ENCODE measurements at regions not wholly inside any gene's neighbourhood (a gene's known extent, or its start where the extent isn't known, plus 50 kb on each side); places are given as distances from the start of the nearest gene placed in this dataset.

DNA sequence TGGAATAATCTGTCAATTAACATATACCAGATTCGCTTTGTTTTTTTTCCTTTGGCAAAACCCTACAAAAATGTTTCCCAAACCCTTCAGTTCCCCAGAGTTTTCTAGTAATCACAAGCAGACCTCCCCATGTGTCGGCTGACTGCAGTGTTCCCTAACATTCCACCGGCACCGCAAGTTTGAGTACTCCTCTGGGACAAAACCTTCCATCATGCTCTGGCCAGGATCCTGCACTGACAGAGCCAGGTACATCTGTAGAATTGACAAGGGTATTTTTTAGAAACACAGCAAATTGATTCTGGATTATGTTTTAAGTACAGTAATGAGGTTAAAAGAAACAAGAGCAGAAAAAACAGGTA lies 174.7 kb downstream of the GAS1 start:
- POLR2A ChIA-PET = no interaction called here
- Mint-ChIP-seq H3K4me3 (no peak overlapping the region), H3K9me3 (no peaks in the 10 kb centered on the region), H3K36me3 (ENCODE audit: low read depth) (no peaks in the 10 kb centered on the region), H3K27me3 (no peaks in the 10 kb centered on the region), H3K27ac (no peak overlapping the region), H3K4me1 (no peaks in the 10 kb centered on the region)
- CTCF ChIA-PET = no interaction called here
- DNase-seq = no peak

DNA sequence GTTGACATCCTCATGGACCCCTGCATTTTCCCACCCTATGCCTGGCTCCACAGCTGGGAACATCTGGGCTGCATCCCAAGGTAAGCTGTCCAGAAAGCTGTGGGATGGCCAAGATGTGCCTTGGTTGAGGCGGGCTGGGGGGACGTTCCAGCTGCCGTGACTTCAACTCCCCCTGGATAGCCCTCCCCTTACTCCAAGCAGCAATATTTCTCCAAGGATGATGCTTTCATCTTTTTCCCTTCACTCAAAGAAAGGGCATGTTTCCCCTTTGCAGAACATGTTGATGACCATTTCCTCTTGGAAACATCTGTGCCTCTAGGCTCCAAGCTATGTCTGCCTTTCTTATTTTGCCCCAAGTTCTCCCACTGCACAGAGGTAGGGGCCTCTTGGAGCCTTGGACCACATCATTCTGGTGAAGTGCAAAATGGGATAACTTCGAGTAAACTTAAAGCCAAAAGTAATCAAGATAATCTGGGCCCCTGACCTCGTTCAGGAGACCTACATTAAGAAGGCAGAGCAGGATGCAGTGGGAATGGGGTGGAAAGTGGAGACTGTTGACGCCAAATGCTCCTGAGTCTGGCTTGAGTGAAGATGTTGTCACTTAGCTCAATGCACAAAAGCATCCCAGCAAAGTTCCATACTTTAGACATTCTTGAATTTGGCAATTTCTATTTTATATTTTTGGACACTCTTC lies 175.2 kb downstream of the GAS1 start:
- Mint-ChIP-seq H3K36me3 (ENCODE audit: low read depth) (no peaks in the 10 kb centered on the region), H3K9me3 (no peaks in the 10 kb centered on the region), H3K27me3 (no peaks in the 10 kb centered on the region), H3K4me3 (no peak overlapping the region), H3K27ac (no peak overlapping the region), H3K4me1 (no peaks in the 10 kb centered on the region)
- CTCF ChIA-PET = no interaction called here
- POLR2A ChIA-PET = no interaction called here
- no peak for DNase-seq

DNA sequence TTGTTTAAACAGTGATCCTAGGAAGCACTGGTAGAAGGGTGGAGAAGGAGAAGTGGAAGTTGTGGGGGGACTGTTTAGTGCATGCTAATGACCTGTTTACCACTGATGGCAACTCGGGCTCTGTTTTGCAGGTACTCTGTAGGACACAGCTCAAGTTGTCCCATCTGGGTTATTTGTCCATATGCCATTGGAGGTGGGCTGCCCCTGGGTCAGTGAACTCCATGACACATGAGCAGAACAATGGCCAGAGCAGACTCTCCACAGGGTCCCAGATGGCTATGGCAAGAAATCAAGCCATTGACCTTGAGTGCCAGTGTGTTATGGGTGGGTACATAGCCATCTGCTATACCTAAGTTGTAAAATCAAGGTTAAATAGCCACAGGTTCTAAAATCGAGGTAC lies 175.9 kb downstream of the GAS1 start:
- ChIA-PET CTCF (no interaction called here), POLR2A (no interaction called here)
- no peak overlapping the region for H3K4me3 Mint-ChIP-seq
- no peaks in the 10 kb centered on the region for H3K9me3 Mint-ChIP-seq
- no peaks in the 10 kb centered on the region for H3K36me3 Mint-ChIP-seq (ENCODE audit: low read depth)
- H3K27ac Mint-ChIP-seq = no peak overlapping the region
- DNase-seq = no peak
- no peaks in the 10 kb centered on the region for H3K27me3 Mint-ChIP-seq
- no peaks in the 10 kb centered on the region for H3K4me1 Mint-ChIP-seq

DNA sequence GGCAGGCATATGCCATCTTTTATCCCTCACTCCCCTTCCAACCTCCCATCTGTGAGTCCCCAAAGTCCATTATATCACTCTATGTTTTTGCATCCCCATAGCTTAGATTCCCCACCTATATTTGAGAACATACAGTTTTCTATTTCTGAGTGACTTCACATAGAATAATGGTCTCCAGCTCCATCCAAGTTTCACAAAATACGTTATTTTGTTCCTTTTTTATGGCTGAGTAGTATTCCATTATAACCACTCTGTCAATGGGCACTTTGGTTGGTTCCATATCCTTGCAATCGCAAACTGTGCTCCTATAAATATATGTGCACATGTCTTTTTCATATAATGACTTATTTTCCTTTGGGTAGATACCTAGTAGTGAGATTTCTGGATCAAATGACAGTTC lies 178.6 kb downstream of the GAS1 start:
- no peak for DNase-seq
- Mint-ChIP-seq H3K4me1 (no peaks in the 10 kb centered on the region), H3K36me3 (ENCODE audit: low read depth) (no peaks in the 10 kb centered on the region), H3K27ac (no peak overlapping the region), H3K4me3 (no peak overlapping the region), H3K27me3 (no peaks in the 10 kb centered on the region), H3K9me3 (no peaks in the 10 kb centered on the region)
- ChIA-PET POLR2A (no interaction called here), CTCF (no interaction called here)

DNA sequence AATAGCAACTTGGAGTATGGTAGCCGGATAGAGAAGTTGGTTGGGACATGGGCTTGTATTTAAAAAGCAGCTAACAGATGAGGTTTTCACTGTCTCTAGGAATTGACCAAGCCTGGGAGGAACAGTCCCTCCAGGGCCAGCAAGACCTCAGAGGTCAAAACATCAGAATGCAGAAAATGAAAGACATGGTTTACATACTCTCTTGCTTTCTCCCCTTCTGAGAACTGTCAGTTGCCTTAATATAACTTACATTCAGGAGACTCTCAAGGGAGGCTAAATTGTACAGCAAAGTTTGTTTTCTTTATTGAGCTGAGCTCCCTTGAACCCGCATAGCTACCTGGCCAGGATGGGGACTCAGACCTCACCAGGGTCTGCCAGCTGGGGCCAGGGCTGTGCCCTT lies 179.3 kb downstream of the GAS1 start:
- POLR2A ChIA-PET = no interaction called here
- H3K27me3 Mint-ChIP-seq = no peaks in the 10 kb centered on the region
- H3K36me3 Mint-ChIP-seq (ENCODE audit: low read depth) = no peaks in the 10 kb centered on the region
- no peaks in the 10 kb centered on the region for H3K4me1 Mint-ChIP-seq
- CTCF ChIA-PET = no interaction called here
- H3K4me3 Mint-ChIP-seq = no peak overlapping the region
- no peak for DNase-seq
- H3K9me3 Mint-ChIP-seq = no peaks in the 10 kb centered on the region
- no peak overlapping the region for H3K27ac Mint-ChIP-seq

DNA sequence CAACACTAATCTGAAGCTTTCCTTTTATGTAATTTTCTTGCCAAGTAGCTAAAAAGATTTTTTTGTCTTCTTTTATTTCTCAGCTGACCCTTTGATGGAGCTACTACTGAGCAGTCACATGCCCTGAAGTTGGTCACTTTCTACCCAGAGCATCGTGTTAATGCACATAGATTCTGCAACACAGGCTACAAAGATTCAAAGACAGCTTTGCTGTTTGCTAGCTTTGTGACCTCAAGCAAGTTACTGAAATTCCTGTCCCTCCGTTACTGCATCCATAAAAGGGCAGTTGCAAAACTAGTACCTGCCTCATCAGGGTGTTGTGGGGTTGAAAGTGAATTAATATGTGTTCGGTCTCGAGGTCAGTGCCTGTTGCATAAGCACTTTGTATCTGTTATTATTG lies 179.9 kb downstream of the GAS1 start:
- POLR2A ChIA-PET = no interaction called here
- H3K4me3 Mint-ChIP-seq = no peak overlapping the region
- no peaks in the 10 kb centered on the region for H3K27me3 Mint-ChIP-seq
- CTCF ChIA-PET = no interaction called here
- no peaks in the 10 kb centered on the region for H3K36me3 Mint-ChIP-seq (ENCODE audit: low read depth)
- no peak overlapping the region for H3K27ac Mint-ChIP-seq
- H3K4me1 Mint-ChIP-seq = no peaks in the 10 kb centered on the region
- no peaks in the 10 kb centered on the region for H3K9me3 Mint-ChIP-seq
- no peak for DNase-seq

DNA sequence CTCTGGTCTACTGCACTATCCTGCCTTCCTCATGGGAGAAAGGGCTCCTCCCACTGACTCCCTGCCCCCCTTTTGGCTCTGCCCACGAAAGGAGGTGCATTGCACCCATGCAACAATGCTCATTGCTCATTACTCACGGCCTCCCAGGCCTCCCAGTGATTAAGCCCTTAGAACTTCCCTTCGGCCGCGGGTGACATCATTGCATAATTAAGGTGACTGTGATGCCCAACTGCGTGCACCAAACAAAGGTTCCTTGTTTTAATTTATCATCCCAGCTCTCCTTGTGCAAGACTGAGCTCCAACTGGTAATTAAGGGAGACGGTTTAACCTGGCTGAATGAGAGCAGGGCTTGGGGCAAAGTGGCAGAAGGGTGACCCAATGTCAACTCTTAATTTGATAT lies 180.4 kb downstream of the GAS1 start:
- no peaks in the 10 kb centered on the region for H3K9me3 Mint-ChIP-seq
- POLR2A ChIA-PET = no interaction called here
- no peak overlapping the region for H3K4me3 Mint-ChIP-seq
- CTCF ChIA-PET = no interaction called here
- H3K27ac Mint-ChIP-seq = no peak overlapping the region
- no peaks in the 10 kb centered on the region for H3K27me3 Mint-ChIP-seq
- H3K36me3 Mint-ChIP-seq (ENCODE audit: low read depth) = no peaks in the 10 kb centered on the region
- DNase-seq = no peak
- H3K4me1 Mint-ChIP-seq = no peaks in the 10 kb centered on the region

DNA sequence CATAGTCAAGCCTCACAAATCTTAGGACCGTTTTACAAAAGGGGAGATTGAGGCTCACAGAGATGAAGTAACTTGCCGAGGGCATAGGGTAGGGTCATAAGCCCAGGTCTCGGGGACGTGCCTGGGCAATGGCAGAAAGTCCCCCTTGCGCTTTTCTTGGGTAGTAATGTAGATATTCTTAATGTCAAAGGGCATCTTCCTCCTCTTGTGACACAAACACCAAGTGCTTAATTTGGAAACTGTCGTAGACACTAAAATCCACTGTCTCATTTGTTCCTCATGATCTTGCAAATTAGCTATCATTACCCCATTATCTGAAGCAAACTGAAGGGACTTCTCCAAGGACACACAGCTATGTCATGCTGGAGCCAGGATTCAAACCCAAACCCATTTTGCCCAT lies 180.8 kb downstream of the GAS1 start:
- no peak for DNase-seq
- CTCF ChIA-PET = no interaction called here
- no peaks in the 10 kb centered on the region for H3K36me3 Mint-ChIP-seq (ENCODE audit: low read depth)

DNA sequence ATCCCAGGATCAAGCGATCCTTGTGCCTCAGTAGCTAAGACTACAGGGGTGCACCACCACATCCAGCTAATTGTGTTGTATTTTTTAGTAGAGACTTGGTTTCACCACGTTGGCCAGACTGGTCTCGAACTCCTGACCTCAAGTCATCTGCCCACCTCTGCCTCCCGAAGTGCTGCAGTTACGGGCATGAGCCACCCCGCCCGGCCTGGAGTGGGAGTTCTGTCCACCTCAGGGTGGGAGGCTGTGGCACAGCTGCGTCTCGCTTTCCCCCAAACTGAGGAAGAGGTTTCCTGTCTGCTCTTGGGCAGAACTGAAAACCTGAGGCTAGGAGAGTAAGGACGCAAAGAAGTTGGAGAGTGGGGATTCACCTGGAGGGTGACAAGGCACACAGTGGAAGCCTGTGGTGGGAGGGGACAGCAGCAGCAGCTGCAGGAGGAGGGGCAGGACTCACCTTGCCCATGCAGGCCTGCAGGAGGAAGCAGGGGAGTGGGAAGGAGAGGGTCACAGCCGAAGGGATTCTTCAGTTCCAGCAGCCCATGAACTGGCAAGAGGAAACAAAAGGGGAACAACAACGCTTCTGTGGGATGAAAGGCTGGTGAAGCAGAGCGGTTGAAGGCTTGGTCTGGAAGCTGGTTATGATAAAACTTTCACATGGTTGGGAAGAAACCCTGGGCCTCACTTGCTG lies 181.4 kb downstream of the GAS1 start:
- Mint-ChIP-seq H3K9me3 (no peaks in the 10 kb centered on the region), H3K4me1 (no peaks in the 10 kb centered on the region), H3K36me3 (ENCODE audit: low read depth) (no peaks in the 10 kb centered on the region), H3K27me3 (peaks cover 2% of the 10 kb centered on the region), H3K4me3 (no peak overlapping the region), H3K27ac (no peak overlapping the region)
- ChIA-PET POLR2A (no interaction called here), CTCF (no interaction called here)
- no peak for DNase-seq

More for the DNA sequence above, 180.8 kb downstream of the GAS1 start:
- Mint-ChIP-seq H3K9me3 (no peaks in the 10 kb centered on the region), H3K4me1 (no peaks in the 10 kb centered on the region), H3K27ac (no peak overlapping the region), H3K4me3 (no peak overlapping the region), H3K27me3 (no peaks in the 10 kb centered on the region)
- POLR2A ChIA-PET = no interaction called here

DNA sequence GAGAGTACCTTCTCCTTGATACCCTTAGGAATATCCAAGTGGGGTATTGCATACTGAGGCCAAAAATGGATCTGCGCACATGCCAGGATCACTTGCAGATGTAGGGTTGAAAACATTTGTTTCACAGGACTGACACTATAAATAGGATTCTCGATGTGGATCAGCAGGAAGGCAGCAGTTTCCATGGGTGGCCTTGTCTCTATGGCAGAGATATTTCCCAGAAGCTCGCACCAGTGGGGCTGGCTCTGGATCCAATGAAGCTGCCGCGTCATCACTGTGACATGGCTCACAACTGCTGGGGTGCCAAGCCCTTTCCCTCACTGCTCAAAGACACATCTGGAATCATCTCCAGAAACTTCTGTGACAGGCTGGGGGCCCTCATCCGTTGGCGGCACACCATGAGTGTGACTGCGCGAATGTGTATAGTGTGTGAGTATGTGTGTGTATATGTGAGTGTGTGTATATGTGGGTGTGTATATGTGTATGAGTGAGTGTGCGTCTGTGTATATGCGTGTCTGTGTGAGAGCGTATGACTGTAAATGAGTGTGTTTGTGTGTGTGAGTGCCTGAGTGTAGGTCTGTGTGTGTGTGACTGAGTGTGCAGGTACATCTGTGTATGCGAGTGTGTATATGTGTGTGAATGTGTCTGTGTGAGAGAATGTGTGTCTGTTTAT lies 182.5 kb downstream of the GAS1 start:
- H3K4me3 Mint-ChIP-seq = no peak overlapping the region
- CTCF ChIA-PET = no interaction called here
- H3K4me1 Mint-ChIP-seq = no peaks in the 10 kb centered on the region
- H3K36me3 Mint-ChIP-seq (ENCODE audit: low read depth) = no peaks in the 10 kb centered on the region
- no peaks in the 10 kb centered on the region for H3K9me3 Mint-ChIP-seq
- POLR2A ChIA-PET = no interaction called here
- DNase-seq = no peak
- H3K27ac Mint-ChIP-seq = no peak overlapping the region
- H3K27me3 Mint-ChIP-seq = peaks cover 2% of the 10 kb centered on the region

DNA sequence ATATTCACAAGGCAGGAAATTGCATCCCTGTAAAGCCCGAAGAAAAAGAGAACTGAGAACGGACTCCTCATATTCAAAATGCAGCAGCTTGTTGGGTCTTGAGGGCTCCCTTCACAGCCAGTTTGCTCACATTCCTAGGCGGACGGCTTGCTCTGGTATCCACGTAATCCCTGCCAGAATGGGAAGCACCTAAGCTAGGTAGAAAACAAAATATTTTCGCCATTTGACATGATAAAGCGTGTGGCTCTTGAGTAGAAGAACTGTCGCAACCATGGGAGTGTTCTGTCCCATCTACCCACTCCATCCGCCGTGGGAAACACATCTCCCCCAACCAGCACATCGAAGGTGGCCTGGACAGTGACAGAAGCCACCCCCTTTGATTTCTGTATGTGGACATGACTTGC lies 183.1 kb downstream of the GAS1 start:
- no peaks in the 10 kb centered on the region for H3K4me1 Mint-ChIP-seq
- H3K4me3 Mint-ChIP-seq = no peak overlapping the region
- no peak for DNase-seq
- no peaks in the 10 kb centered on the region for H3K9me3 Mint-ChIP-seq
- H3K36me3 Mint-ChIP-seq (ENCODE audit: low read depth) = no peaks in the 10 kb centered on the region
- POLR2A ChIA-PET = no interaction called here
- CTCF ChIA-PET = no interaction called here
- H3K27ac Mint-ChIP-seq = no peak overlapping the region
- peaks cover 2% of the 10 kb centered on the region for H3K27me3 Mint-ChIP-seq

DNA sequence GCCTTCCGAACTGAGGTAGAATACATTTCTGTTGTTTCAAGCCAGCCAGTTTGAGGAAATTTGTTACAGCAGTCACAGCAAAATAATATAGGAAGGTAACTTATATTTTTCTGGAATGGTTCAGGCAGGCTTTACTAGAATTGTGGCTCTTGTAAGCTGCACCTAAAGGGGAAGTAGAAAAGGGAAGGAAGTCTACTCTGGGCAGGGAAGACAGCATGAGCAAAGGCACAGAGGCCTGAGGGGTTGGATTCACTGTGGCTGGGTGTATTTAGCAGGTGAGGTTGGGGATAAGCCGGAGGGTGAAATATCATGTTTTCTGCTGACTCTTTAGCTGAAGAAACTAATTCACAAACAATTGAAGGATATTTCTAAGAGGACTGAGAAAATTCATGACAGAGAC lies 183.5 kb downstream of the GAS1 start:
- no peak overlapping the region for H3K4me3 Mint-ChIP-seq
- H3K27ac Mint-ChIP-seq = no peak overlapping the region
- H3K36me3 Mint-ChIP-seq (ENCODE audit: low read depth) = no peaks in the 10 kb centered on the region
- DNase-seq = no peak
- H3K27me3 Mint-ChIP-seq = peaks cover 2% of the 10 kb centered on the region
- ChIA-PET CTCF (no interaction called here), POLR2A (no interaction called here)
- H3K4me1 Mint-ChIP-seq = no peaks in the 10 kb centered on the region
- no peaks in the 10 kb centered on the region for H3K9me3 Mint-ChIP-seq

DNA sequence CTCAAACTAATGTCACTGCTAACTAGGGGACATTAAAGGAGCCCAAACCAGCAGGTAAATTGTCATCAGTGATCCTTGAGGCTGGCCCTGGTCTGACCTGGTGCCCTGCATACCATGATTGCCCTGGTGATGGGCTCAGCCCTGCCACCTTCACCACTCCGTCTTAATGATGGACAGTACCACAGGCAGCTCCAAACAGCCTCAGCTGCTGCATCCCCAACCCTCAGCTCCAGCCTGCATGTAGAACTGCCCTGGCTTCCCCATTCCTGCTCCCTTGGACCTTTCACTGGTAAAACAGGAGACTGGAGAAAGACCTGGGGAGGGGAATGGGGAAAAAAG lies 190.0 kb downstream of the GAS1 start:
- Mint-ChIP-seq H3K4me1 (no peaks in the 10 kb centered on the region), H3K36me3 (ENCODE audit: low read depth) (no peaks in the 10 kb centered on the region), H3K27me3 (peaks cover 2% of the 10 kb centered on the region), H3K4me3 (no peak overlapping the region), H3K27ac (no peak overlapping the region), H3K9me3 (no peaks in the 10 kb centered on the region)
- DNase-seq = no peak
- POLR2A ChIA-PET = no interaction called here
- CTCF ChIA-PET = no interaction called here

DNA sequence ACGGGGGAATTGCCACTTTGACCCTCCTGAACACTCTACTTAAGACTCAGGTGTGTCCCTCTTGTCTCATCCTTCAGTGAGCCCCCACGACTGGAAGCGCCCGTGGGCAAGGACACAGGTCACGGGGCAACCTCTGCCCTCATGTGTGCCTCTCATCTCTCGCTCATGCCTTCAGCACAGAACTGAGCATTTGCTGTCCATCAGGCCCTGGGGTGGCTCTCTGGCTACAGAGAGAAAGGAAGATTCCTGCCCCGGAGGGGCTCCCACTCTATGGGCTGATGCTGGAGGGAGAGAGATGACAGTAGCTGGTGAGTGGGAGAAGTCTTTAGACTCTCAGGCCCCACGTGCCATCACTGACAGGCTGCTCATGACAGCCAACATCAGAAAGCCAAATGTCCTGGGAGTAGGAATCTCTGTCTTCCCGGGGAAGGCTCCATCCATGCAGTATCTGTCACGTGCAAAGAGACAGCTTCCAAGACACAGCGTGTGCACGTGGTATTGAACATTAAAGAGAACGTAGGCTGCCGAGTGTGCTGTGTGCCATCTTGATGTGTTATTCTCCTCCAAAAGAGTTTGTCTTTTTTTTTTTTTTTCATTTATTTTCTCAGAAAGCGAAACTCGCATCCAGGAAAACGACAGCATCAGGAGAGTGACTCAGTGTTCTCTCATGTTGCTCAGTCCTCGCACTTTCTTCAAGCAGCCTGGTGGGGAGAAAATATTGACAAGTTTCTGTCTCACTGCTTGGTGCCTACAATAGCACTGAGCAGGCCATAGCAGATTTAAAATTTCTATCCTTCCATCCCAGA lies 190.5 kb downstream of the GAS1 start:
- Mint-ChIP-seq H3K9me3 (no peaks in the 10 kb centered on the region), H3K4me1 (no peaks in the 10 kb centered on the region), H3K36me3 (ENCODE audit: low read depth) (no peaks in the 10 kb centered on the region), H3K27ac (no peak overlapping the region), H3K27me3 (peaks cover 2% of the 10 kb centered on the region), H3K4me3 (no peak overlapping the region)
- ChIA-PET CTCF (no interaction called here), POLR2A (no interaction called here)
- no peak for DNase-seq
